Keratinocyte (primary cell): ENCODE measurements at regions not wholly inside any gene's neighbourhood (a gene's known extent, or its start where the extent isn't known, plus 50 kb on each side); places are given as distances from the start of the nearest gene placed in this dataset.

ENCODE experiments used
- DNase-seq: peaks from one replicate; pipeline ENCODE4 v3.0.0-alpha.2; 2011; ENCODE audit warnings: low read depth, missing footprints, low spot score
- FAIRE-seq: peaks from 2 replicates; lab custom pipeline; 2011; peaks lifted over from hg19 to GRCh38; lab: Jason Lieb, UNC
- H2AFZ ChIP-seq: 2 replicates; pipeline ENCODE4 v1.6.0; 2012; ENCODE audit warnings: low read length, control low read depth, inconsistent platforms; ENCODE audit not compliant: control insufficient read depth
- H3K27ac ChIP-seq: 2 replicates; pipeline ENCODE4 v1.5.1; 2011; ENCODE audit warnings: low read length; ENCODE audit not compliant: control insufficient read depth, insufficient read depth
- H3K27me3 ChIP-seq: 3 replicates; pipeline ENCODE4 v1.6.0; 2011; ENCODE audit warnings: low read length; ENCODE audit not compliant: control insufficient read depth, insufficient read depth; ENCODE audit errors: extremely low read depth
- H3K36me3 ChIP-seq, 2 experiments: 2 replicates in 1 of 2; 3 replicates in 1 of 2; pipeline ENCODE4 v1.5.1; 2011; ENCODE audit warnings: low read length in 2 of 2, mild to moderate bottlenecking in 1 of 2; ENCODE audit not compliant: control insufficient read depth in 2 of 2, insufficient read depth in 2 of 2; ENCODE audit errors: extremely low read depth in 1 of 2
- H3K4me1 ChIP-seq: 3 replicates; pipeline ENCODE4 v1.5.1; 2011; ENCODE audit warnings: low read length; ENCODE audit not compliant: control insufficient read depth, insufficient read depth; ENCODE audit errors: extremely low read depth
- H3K4me2 ChIP-seq: 3 replicates; pipeline ENCODE4 v1.6.0; 2011; ENCODE audit warnings: low read depth, low read length; ENCODE audit not compliant: control insufficient read depth, insufficient read depth; ENCODE audit errors: extremely low read depth
- H3K4me3 ChIP-seq, 3 experiments: fragments of 200-600 bp in 1 of 3; sonication (generic) in 1 of 3; 2 replicates in 2 of 3; 3 replicates in 1 of 3; pipeline ENCODE4 v1.5.1; 2011 to 2016; ENCODE audit warnings: low read length in 3 of 3, mild to moderate bottlenecking in 3 of 3, control low read depth in 2 of 3, inconsistent platforms in 1 of 3, low read depth in 1 of 3, mixed read lengths in 1 of 3, mixed run types in 1 of 3, moderate library complexity in 1 of 3; ENCODE audit not compliant: control insufficient read depth in 2 of 3, insufficient read depth in 2 of 3; ENCODE audit errors: extremely low read depth in 1 of 3
- H3K79me2 ChIP-seq: 2 replicates; pipeline ENCODE4 v1.6.0; 2012; ENCODE audit warnings: low read length; ENCODE audit not compliant: control insufficient read depth, insufficient read depth
- H3K9ac ChIP-seq: 3 replicates; pipeline ENCODE4 v1.6.0; 2011; ENCODE audit warnings: low read length; ENCODE audit not compliant: control insufficient read depth, insufficient read depth; ENCODE audit errors: extremely low read depth
- H3K9me1 ChIP-seq: 3 replicates; pipeline ENCODE4 v1.6.0; 2011; ENCODE audit warnings: low read length; ENCODE audit not compliant: control insufficient read depth, insufficient read depth; ENCODE audit errors: extremely low read depth
- H3K9me3 ChIP-seq: 2 replicates; pipeline ENCODE4 v1.5.1; 2012; ENCODE audit warnings: low read depth, low read length; ENCODE audit not compliant: control insufficient read depth
- H4K20me1 ChIP-seq: 3 replicates; pipeline ENCODE4 v1.6.0; 2011; ENCODE audit warnings: low read length; ENCODE audit not compliant: control insufficient read depth, insufficient read depth; ENCODE audit errors: extremely low read depth
- EZH2 ChIP-seq: IDR thresholded peaks from one replicate; pipeline ENCODE4 v1.6.1; 2012; ENCODE audit warnings: inconsistent platforms, mild to moderate bottlenecking, low read length, moderate library complexity
- dilution Hi-C: fragments of 300-500 bp; cut with MboI; formaldehyde crosslinking; loops from one replicate; pipeline ENCODE4 v1.7.0; 2020; ENCODE audit warnings: low sequenced_read_pairs; ENCODE audit not compliant: extremely low pct_ligation_motif_present
- TF ChIP-seq, protein P1 (sequence below), 3 experiments: IDR thresholded peaks in 1 of 3; conservative IDR thresholded peaks in 1 of 3; optimal IDR thresholded peaks in 1 of 3; 2 replicates in 2 of 3; 3 replicates in 1 of 3; pipeline versions ENCODE3 to v1.5.1; 2011; ENCODE audit warnings: low read length in 3 of 3, mild to moderate bottlenecking in 3 of 3, moderate library complexity in 2 of 3, control low read depth in 1 of 3, inconsistent platforms in 1 of 3; ENCODE audit not compliant: insufficient read depth in 2 of 3; ENCODE audit errors: extremely low read depth in 1 of 3

DNA sequence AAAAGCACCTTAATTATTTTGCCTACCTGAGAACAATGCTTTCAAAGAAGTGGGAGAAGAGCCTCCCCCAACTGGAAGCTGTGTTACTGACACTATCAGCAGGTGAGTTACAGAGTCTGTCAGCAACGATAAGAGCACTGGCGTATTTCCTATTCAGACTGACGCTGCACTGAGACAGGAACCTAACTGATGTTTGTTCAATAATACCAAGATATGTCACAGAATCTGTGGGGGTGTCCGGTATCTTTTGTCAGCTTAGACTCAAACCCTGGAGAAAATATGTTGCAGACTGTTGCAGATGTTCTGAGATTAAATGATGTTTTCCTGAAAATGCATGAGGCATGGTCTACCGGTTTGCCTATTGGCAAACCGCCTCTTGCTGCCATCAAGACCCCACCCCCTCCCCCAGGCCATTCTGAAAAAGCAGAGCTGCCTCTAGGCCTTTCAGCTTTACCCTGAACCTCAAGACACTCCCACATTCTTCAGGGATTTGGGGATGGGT is 115.2 kb upstream of the KIT start:
- H3K79me2 ChIP-seq = no peaks in the 10 kb centered on the region
- H3K4me1 ChIP-seq = peaks cover 34% of the 10 kb centered on the region
- no peak overlapping the region for H3K9ac ChIP-seq
- H2AFZ ChIP-seq = no peak overlapping the region
- H3K4me3 ChIP-seq = no peak overlapping the region
- H4K20me1 ChIP-seq = no peaks in the 10 kb centered on the region
- TF ChIP-seq, protein P1, sequence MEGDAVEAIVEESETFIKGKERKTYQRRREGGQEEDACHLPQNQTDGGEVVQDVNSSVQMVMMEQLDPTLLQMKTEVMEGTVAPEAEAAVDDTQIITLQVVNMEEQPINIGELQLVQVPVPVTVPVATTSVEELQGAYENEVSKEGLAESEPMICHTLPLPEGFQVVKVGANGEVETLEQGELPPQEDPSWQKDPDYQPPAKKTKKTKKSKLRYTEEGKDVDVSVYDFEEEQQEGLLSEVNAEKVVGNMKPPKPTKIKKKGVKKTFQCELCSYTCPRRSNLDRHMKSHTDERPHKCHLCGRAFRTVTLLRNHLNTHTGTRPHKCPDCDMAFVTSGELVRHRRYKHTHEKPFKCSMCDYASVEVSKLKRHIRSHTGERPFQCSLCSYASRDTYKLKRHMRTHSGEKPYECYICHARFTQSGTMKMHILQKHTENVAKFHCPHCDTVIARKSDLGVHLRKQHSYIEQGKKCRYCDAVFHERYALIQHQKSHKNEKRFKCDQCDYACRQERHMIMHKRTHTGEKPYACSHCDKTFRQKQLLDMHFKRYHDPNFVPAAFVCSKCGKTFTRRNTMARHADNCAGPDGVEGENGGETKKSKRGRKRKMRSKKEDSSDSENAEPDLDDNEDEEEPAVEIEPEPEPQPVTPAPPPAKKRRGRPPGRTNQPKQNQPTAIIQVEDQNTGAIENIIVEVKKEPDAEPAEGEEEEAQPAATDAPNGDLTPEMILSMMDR (optimal IDR thresholded peaks at IDR 0.05 in 1 of 3, IDR thresholded peaks at IDR 0.05 in 1 of 3, conservative IDR thresholded peaks at IDR 0.05 in 1 of 3; ENCODE audit: extremely low read depth in 1 of 3, insufficient read depth in 2 of 3, low read length in 3 of 3) = no peak
- TF ChIP-seq EZH2 = no peak
- H3K27me3 ChIP-seq = no peaks in the 10 kb centered on the region
- no peak overlapping the region for H3K27ac ChIP-seq
- dilution Hi-C loops = no loop called here
- DNase-seq (no peak), FAIRE-seq (no peak)
- no peaks in the 10 kb centered on the region for H3K9me1 ChIP-seq
- no peak overlapping the region for H3K4me2 ChIP-seq
- H3K9me3 ChIP-seq = no peaks in the 10 kb centered on the region
- no peaks in the 10 kb centered on the region for H3K36me3 ChIP-seq

DNA sequence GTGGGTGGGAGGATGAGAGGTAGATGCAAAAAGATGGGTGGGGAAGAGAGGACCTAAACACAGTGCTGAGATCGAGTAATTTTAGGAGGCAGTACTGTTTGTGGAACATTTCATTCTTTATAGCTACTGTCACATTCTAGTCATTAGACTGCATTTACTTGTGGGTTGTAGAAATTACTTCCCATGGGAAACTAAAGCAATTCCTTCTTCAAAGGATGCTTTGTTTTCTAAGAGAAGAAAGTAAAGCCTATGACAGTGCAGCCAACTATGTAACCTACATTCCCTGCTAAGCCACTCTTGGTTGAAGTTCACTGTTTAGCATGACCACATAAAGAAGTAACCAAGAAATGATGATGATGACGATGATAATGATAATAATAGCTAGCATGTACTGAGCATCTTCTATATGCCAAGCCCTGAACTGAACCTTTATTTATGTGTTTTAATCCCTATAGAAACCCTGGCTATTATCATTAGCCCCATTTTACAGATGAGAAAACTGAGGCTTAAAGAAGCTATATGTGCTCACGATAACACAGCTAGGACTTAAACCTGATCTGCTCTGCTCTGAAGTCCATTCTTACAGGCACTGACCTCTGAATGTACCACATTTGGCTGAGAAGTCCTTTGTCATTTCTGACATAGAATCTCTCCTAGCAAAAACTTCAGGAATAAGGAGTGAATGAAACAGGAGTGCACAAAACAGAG is 114.5 kb upstream of the KIT start:
- FAIRE-seq = peak; percentile 17
- H3K4me2 ChIP-seq = no peak overlapping the region
- no peak for TF ChIP-seq EZH2
- TF ChIP-seq, protein P1 (optimal IDR thresholded peaks at IDR 0.05 in 1 of 3, IDR thresholded peaks at IDR 0.05 in 1 of 3, conservative IDR thresholded peaks at IDR 0.05 in 1 of 3; ENCODE audit: extremely low read depth in 1 of 3, insufficient read depth in 2 of 3, low read length in 3 of 3) = no peak
- H3K9me1 ChIP-seq = no peaks in the 10 kb centered on the region
- DNase-seq = peak; percentile 55
- H3K4me1 ChIP-seq = peaks cover 40% of the 10 kb centered on the region
- no peaks in the 10 kb centered on the region for H4K20me1 ChIP-seq
- no peaks in the 10 kb centered on the region for H3K79me2 ChIP-seq
- H3K36me3 ChIP-seq = no peaks in the 10 kb centered on the region
- no peaks in the 10 kb centered on the region for H3K9me3 ChIP-seq
- no peak overlapping the region for H2AFZ ChIP-seq
- no peaks in the 10 kb centered on the region for H3K27me3 ChIP-seq
- no peak overlapping the region for H3K27ac ChIP-seq
- dilution Hi-C loops = no loop called here
- H3K4me3 ChIP-seq = no peak overlapping the region
- H3K9ac ChIP-seq = no peak overlapping the region
